GM12878 (cell line): ENCODE measurements at regions not wholly inside any gene's neighbourhood (a gene's known extent, or its start where the extent isn't known, plus 50 kb on each side); places are given as distances from the start of the nearest gene placed in this dataset.

Experiments
- BACH1 ChIP-seq: fragments of 450-650 bp; IDR thresholded peaks from 2 replicates; pipeline ENCODE4 v1.6.1; 2017; ENCODE audit warnings: mild to moderate bottlenecking, borderline replicate concordance
- BCL3 ChIP-seq: IDR thresholded peaks from 2 replicates; pipeline ENCODE4 v1.6.1; 2011; ENCODE audit warnings: borderline replicate concordance, low read depth, mild to moderate bottlenecking, moderate library complexity, low read length; ENCODE audit not compliant: insufficient read depth, poor library complexity, severe bottlenecking
- CEBPB ChIP-seq, 2 experiments: fragments of 150-350 bp in 1 of 2; IDR thresholded peaks; 2 replicates each; pipeline ENCODE4 v1.6.1; 2012 to 2014; ENCODE audit warnings: low read depth in 2 of 2, low read length in 2 of 2, borderline replicate concordance in 1 of 2, inconsistent platforms in 1 of 2
- MEF2B ChIP-seq: fragments of 450-650 bp; IDR thresholded peaks from 2 replicates; pipeline ENCODE4 v1.6.1; 2018; ENCODE audit warnings: mild to moderate bottlenecking, moderate library complexity; ENCODE audit not compliant: partially characterized antibody, poor library complexity, severe bottlenecking
- SIX5 ChIP-seq: IDR thresholded peaks from 2 replicates; pipeline ENCODE4 v1.6.1; 2011; ENCODE audit warnings: mild to moderate bottlenecking, low read depth, low read length, moderate library complexity; ENCODE audit not compliant: severe bottlenecking
- TF ChIP-seq, protein P1 (sequence below): IDR thresholded peaks from 2 replicates; pipeline ENCODE4 v1.6.1; 2011; ENCODE audit warnings: mild to moderate bottlenecking, low read depth, low read length, moderate library complexity; ENCODE audit not compliant: insufficient replicate concordance
- TF ChIP-seq, protein P2 (sequence below): fragments of 450-650 bp; IDR thresholded peaks from 2 replicates; pipeline ENCODE4 v1.6.1; 2016; ENCODE audit warnings: mild to moderate bottlenecking, moderate library complexity, borderline replicate concordance

- TF ChIP-seq BCL3: no peak
- TF ChIP-seq, protein P1, sequence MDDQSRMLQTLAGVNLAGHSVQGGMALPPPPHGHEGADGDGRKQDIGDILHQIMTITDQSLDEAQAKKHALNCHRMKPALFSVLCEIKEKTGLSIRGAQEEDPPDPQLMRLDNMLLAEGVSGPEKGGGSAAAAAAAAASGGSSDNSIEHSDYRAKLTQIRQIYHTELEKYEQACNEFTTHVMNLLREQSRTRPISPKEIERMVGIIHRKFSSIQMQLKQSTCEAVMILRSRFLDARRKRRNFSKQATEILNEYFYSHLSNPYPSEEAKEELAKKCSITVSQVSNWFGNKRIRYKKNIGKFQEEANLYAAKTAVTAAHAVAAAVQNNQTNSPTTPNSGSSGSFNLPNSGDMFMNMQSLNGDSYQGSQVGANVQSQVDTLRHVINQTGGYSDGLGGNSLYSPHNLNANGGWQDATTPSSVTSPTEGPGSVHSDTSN: no peak
- TF ChIP-seq SIX5: no peak
- TF ChIP-seq BACH1: no peak
- TF ChIP-seq MEF2B: no peak
- no peak for TF ChIP-seq CEBPB (IDR thresholded peaks at IDR 0.05; ENCODE audit: borderline replicate concordance in 1 of 2, low read depth in 2 of 2, low read length in 2 of 2)
- TF ChIP-seq, protein P2, sequence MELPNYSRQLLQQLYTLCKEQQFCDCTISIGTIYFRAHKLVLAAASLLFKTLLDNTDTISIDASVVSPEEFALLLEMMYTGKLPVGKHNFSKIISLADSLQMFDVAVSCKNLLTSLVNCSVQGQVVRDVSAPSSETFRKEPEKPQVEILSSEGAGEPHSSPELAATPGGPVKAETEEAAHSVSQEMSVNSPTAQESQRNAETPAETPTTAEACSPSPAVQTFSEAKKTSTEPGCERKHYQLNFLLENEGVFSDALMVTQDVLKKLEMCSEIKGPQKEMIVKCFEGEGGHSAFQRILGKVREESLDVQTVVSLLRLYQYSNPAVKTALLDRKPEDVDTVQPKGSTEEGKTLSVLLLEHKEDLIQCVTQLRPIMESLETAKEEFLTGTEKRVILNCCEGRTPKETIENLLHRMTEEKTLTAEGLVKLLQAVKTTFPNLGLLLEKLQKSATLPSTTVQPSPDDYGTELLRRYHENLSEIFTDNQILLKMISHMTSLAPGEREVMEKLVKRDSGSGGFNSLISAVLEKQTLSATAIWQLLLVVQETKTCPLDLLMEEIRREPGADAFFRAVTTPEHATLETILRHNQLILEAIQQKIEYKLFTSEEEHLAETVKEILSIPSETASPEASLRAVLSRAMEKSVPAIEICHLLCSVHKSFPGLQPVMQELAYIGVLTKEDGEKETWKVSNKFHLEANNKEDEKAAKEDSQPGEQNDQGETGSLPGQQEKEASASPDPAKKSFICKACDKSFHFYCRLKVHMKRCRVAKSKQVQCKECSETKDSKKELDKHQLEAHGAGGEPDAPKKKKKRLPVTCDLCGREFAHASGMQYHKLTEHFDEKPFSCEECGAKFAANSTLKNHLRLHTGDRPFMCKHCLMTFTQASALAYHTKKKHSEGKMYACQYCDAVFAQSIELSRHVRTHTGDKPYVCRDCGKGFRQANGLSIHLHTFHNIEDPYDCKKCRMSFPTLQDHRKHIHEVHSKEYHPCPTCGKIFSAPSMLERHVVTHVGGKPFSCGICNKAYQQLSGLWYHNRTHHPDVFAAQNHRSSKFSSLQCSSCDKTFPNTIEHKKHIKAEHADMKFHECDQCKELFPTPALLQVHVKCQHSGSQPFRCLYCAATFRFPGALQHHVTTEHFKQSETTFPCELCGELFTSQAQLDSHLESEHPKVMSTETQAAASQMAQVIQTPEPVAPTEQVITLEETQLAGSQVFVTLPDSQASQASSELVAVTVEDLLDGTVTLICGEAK: no peak
Measured at GRCh38 chr4:24419181-24420034, 164.9 kb downstream of the DHX15 start (continued).
